ENCODE measurements at regions not wholly inside any gene's neighbourhood (a gene's known extent, or its start where the extent isn't known, plus 50 kb on each side); places are given as distances from the start of the nearest gene placed in this dataset.

DNA sequence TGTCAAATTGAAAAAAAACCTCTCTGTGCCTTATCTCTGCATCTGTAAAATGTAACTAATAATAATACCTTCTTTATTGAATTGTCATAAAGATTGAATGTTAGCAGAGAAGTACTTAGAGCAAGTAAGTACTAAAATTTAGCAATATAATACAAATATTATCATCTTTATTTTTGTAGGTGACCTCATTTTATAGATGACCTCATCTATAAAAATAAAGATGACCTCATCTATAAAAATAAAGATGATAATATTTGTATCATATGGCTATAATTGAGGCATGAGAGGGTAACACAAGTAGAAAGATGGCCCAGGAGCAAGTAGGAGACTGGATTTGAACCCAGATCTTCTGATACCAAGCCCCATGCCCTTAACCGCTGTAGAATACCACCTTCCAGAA is 193.2 kb upstream of the FOXD3 start:
- TF ChIP-seq ZNF8 (CRISPR knock-in tag; IDR thresholded peaks at IDR 0.05) (no peak), OSR1 (CRISPR knock-in tag; IDR thresholded peaks at IDR 0.05) (no peak), ZFP3 (CRISPR knock-in tag; IDR thresholded peaks at IDR 0.05) (no peak), ZNF70 (CRISPR knock-in tag; IDR thresholded peaks at IDR 0.05) (no peak), TOX (CRISPR knock-in tag; IDR thresholded peaks at IDR 0.05; ENCODE audit: borderline replicate concordance) (no peak)
- TF ChIP-seq, protein P1, sequence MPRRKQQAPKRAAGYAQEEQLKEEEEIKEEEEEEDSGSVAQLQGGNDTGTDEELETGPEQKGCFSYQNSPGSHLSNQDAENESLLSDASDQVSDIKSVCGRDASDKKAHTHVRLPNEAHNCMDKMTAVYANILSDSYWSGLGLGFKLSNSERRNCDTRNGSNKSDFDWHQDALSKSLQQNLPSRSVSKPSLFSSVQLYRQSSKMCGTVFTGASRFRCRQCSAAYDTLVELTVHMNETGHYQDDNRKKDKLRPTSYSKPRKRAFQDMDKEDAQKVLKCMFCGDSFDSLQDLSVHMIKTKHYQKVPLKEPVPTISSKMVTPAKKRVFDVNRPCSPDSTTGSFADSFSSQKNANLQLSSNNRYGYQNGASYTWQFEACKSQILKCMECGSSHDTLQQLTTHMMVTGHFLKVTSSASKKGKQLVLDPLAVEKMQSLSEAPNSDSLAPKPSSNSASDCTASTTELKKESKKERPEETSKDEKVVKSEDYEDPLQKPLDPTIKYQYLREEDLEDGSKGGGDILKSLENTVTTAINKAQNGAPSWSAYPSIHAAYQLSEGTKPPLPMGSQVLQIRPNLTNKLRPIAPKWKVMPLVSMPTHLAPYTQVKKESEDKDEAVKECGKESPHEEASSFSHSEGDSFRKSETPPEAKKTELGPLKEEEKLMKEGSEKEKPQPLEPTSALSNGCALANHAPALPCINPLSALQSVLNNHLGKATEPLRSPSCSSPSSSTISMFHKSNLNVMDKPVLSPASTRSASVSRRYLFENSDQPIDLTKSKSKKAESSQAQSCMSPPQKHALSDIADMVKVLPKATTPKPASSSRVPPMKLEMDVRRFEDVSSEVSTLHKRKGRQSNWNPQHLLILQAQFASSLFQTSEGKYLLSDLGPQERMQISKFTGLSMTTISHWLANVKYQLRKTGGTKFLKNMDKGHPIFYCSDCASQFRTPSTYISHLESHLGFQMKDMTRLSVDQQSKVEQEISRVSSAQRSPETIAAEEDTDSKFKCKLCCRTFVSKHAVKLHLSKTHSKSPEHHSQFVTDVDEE (CRISPR knock-in tag; IDR thresholded peaks at IDR 0.05): no peak
- TF ChIP-seq, protein P2, sequence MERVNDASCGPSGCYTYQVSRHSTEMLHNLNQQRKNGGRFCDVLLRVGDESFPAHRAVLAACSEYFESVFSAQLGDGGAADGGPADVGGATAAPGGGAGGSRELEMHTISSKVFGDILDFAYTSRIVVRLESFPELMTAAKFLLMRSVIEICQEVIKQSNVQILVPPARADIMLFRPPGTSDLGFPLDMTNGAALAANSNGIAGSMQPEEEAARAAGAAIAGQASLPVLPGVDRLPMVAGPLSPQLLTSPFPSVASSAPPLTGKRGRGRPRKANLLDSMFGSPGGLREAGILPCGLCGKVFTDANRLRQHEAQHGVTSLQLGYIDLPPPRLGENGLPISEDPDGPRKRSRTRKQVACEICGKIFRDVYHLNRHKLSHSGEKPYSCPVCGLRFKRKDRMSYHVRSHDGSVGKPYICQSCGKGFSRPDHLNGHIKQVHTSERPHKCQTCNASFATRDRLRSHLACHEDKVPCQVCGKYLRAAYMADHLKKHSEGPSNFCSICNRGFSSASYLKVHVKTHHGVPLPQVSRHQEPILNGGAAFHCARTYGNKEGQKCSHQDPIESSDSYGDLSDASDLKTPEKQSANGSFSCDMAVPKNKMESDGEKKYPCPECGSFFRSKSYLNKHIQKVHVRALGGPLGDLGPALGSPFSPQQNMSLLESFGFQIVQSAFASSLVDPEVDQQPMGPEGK (CRISPR knock-in tag; IDR thresholded peaks at IDR 0.05; ENCODE audit: borderline replicate concordance): no peak
- TF ChIP-seq, protein P3, sequence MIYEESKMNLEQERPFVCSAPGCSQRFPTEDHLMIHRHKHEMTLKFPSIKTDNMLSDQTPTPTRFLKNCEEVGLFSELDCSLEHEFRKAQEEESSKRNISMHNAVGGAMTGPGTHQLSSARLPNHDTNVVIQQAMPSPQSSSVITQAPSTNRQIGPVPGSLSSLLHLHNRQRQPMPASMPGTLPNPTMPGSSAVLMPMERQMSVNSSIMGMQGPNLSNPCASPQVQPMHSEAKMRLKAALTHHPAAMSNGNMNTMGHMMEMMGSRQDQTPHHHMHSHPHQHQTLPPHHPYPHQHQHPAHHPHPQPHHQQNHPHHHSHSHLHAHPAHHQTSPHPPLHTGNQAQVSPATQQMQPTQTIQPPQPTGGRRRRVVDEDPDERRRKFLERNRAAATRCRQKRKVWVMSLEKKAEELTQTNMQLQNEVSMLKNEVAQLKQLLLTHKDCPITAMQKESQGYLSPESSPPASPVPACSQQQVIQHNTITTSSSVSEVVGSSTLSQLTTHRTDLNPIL (CRISPR knock-in tag; IDR thresholded peaks at IDR 0.05; ENCODE audit: low read depth): no peak
- TF ChIP-seq, protein P4, sequence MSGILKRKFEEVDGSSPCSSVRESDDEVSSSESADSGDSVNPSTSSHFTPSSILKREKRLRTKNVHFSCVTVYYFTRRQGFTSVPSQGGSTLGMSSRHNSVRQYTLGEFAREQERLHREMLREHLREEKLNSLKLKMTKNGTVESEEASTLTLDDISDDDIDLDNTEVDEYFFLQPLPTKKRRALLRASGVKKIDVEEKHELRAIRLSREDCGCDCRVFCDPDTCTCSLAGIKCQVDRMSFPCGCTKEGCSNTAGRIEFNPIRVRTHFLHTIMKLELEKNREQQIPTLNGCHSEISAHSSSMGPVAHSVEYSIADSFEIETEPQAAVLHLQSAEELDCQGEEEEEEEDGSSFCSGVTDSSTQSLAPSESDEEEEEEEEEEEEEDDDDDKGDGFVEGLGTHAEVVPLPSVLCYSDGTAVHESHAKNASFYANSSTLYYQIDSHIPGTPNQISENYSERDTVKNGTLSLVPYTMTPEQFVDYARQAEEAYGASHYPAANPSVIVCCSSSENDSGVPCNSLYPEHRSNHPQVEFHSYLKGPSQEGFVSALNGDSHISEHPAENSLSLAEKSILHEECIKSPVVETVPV (CRISPR knock-in tag; IDR thresholded peaks at IDR 0.05): no peak
